ENCODE measurements at regions not wholly inside any gene's neighbourhood (a gene's known extent, or its start where the extent isn't known, plus 50 kb on each side); places are given as distances from the start of the nearest gene placed in this dataset.

- H3K4me3 ChIP-seq (replicated peaks; ENCODE audit: insufficient read depth, low read length), result no peak overlapping the region
- no peaks in the 10 kb centered on the region for H3K27me3 ChIP-seq (ENCODE audit: insufficient read depth, poor library complexity, severe bottlenecking)
- no peak overlapping the region for H3K27ac ChIP-seq (replicated peaks)
- no peak for DNase-seq (ENCODE audit: low read depth in 1 of 2, low spot score in 1 of 2)
- TF ChIP-seq POLR2AphosphoS5 (IDR thresholded peaks at IDR 0.05; ENCODE audit: low read depth) (no peak), REST (IDR thresholded peaks at IDR 0.05; ENCODE audit: insufficient replicate concordance, low read depth) (no peak), CTCF (IDR thresholded peaks at IDR 0.05; ENCODE audit: insufficient read depth, low read length) (no peak), GABPA (IDR thresholded peaks at IDR 0.05; ENCODE audit: low read depth) (no peak), SPI1 (IDR thresholded peaks at IDR 0.05; ENCODE audit: borderline replicate concordance, low read depth) (no peak)
These were observed 474.5 kb upstream of the NBEA start for GRCh38 chr13:34467450-34468083.

- Histone ChIP-seq H3K27me3 (ENCODE audit: insufficient read depth, poor library complexity, severe bottlenecking) (no peaks in the 10 kb centered on the region), H3K4me3 (replicated peaks; ENCODE audit: insufficient read depth, low read length) (no peak overlapping the region), H3K27ac (replicated peaks) (no peak overlapping the region)
- TF ChIP-seq REST (IDR thresholded peaks at IDR 0.05; ENCODE audit: insufficient replicate concordance, low read depth) (no peak), POLR2AphosphoS5 (IDR thresholded peaks at IDR 0.05; ENCODE audit: low read depth) (no peak), CTCF (IDR thresholded peaks at IDR 0.05; ENCODE audit: insufficient read depth, low read length) (no peak), SPI1 (IDR thresholded peaks at IDR 0.05; ENCODE audit: borderline replicate concordance, low read depth) (no peak), GABPA (IDR thresholded peaks at IDR 0.05; ENCODE audit: low read depth) (no peak)
- DNase-seq (ENCODE audit: low read depth in 1 of 2, low spot score in 1 of 2), result no peak
These were observed 472.7 kb upstream of the NBEA start for GRCh38 chr13:34469196-34469986.

- no peak for TF ChIP-seq REST (IDR thresholded peaks at IDR 0.05; ENCODE audit: insufficient replicate concordance, low read depth)
- no peak for TF ChIP-seq GABPA (IDR thresholded peaks at IDR 0.05; ENCODE audit: low read depth)
- TF ChIP-seq POLR2AphosphoS5 (IDR thresholded peaks at IDR 0.05; ENCODE audit: low read depth), result no peak
- TF ChIP-seq SPI1 (IDR thresholded peaks at IDR 0.05; ENCODE audit: borderline replicate concordance, low read depth), result no peak
- no peak for TF ChIP-seq CTCF (IDR thresholded peaks at IDR 0.05; ENCODE audit: insufficient read depth, low read length)
- no peak overlapping the region for H3K4me3 ChIP-seq (replicated peaks; ENCODE audit: insufficient read depth, low read length)
- DNase-seq (ENCODE audit: low read depth in 1 of 2, low spot score in 1 of 2), result no peak
- H3K27me3 ChIP-seq (ENCODE audit: insufficient read depth, poor library complexity, severe bottlenecking), result no peaks in the 10 kb centered on the region
- no peak overlapping the region for H3K27ac ChIP-seq (replicated peaks)
These were observed 467.7 kb upstream of the NBEA start for GRCh38 chr13:34474187-34474868.

Measured in HL-60 (cell line).